MM.1S (cell line): ENCODE measurements at regions not wholly inside any gene's neighbourhood (a gene's known extent, or its start where the extent isn't known, plus 50 kb on each side); places are given as distances from the start of the nearest gene placed in this dataset.

ENCODE experiments used
- CTCF ChIP-seq: fragments of 300-600 bp; sonication (generic); IDR thresholded peaks from 2 replicates; pipeline ENCODE4 v1.5.1; 2016; ENCODE audit warnings: antibody characterized with exemption, low read length, mixed read lengths
- EZH2 ChIP-seq: fragments of 300-600 bp; sonication (generic); optimal IDR thresholded peaks from 2 replicates; pipeline ENCODE3; 2017; ENCODE audit warnings: low read depth, mild to moderate bottlenecking, antibody characterized with exemption, low read length, mixed read lengths
- EZH2phosphoT487 ChIP-seq: fragments of 300-600 bp; sonication (generic); IDR thresholded peaks from 2 replicates; pipeline ENCODE4 v1.6.1; 2018; ENCODE audit warnings: antibody characterized with exemption, low read length

- no peak for TF ChIP-seq CTCF
- TF ChIP-seq EZH2, result no peak
- TF ChIP-seq EZH2phosphoT487, result no peak
Observed at GRCh38 chr2:145277922-145278321, 758.0 kb upstream of the ZEB2 start.
